HPDE6-E6E7 (cell line): ENCODE measurements at regions not wholly inside any gene's neighbourhood (a gene's known extent, or its start where the extent isn't known, plus 50 kb on each side); places are given as distances from the start of the nearest gene placed in this dataset.
A peak's percentile ranks its signal among the peaks of the same experiment; 100 is the strongest.

Source experiments
- DNase-seq: peaks from one replicate; pipeline ENCODE4 v3.0.0; 2011; ENCODE audit warnings: missing footprints; ENCODE audit errors: extremely low spot score

DNA sequence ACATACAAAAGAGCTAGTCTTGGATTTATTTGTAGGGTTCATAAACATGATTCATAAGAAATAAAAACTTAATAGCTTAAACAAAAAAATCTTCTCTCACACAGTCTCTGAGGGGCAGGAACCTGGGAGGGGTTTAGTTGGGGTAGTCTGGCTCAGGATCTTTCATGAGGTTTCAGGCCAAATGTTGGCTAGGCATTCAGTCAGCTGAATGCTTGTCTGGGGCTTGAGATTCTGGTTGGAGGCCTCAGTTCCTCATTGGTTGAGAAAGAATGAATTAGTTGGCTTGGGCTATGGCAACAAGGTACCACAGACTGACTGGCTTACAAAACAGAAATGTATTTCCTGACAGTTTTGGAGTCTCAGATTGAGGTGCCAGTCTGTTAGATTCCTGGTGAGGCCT lies 74.3 kb downstream of the ANKRD7 start:
- no peak for DNase-seq

DNA sequence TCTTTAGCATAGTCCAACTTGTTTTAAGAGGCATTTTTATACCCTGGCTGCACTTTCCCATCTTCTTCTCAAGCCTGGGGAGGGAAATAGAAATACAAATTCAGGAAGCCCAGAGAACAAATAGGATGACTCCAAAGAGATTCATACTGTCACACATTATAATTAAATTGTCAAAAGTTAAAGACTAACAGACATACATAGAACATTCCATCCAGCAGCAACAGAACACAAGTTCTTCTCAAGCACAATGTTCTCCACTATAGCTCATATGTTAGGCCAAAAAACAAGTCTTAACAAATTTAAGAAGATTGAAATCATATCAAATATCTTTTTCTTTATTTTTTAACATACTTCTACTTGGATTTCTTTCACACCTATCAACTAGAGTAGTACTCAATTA lies 75.7 kb downstream of the ANKRD7 start:
- no peak for DNase-seq

DNA sequence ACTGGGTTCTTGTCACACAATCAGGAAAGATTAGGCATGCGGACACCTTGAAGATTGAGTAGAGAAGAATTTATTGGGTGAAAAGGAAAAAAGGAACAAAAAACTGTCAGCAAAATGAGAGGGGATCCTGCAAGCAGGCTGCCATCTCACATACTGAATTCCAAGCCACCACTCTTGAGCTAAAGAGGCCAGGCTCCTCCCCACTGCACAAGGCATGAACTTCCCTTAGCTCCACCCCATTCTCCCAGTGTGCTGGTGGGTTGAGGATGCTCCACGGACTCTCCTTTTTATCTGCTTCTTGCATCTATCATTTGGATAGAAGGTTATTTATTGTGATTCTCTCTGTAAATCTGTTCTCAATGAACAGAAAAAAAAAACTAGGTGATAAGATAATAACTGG lies 79.6 kb downstream of the ANKRD7 start:
- DNase-seq, result no peak

DNA sequence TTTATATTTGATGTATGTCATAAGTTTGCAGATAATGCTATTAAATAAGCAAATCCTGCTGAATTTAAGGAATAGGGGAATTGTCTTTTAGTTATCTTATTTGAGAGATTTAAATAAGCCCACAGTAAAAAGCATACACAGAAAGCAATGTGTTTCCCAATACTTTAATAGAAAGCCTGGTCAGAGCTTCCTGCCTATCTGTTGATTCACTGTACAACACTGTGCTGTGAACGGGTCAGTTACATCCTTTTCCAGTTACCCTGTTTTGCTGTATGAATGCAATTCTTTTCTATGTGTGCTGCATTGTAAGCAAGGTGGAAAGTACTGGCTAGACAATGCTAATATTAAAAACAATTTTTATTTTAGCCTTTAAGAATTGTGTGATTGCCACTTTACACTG lies 81.2 kb downstream of the ANKRD7 start:
- DNase-seq, result no peak

DNA sequence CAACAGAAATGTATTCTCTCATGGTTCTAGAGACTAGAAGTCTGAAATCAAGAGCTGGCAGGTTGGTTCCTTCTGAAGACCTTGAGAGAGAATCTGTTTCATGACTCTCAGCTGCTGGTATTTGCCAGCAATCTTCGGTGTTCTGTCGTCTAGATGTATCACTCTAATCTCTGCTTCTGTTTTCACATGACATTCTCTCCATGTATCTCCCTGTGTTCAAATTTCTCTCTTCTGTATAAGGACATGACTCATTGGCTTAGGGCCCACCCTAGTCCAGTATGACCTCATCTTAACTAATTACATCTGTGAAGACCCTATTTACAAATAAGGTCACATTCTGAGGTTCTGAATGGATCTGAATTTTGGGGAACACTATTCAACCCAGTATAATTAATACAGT lies 82.3 kb downstream of the ANKRD7 start:
- DNase-seq, result no peak

DNA sequence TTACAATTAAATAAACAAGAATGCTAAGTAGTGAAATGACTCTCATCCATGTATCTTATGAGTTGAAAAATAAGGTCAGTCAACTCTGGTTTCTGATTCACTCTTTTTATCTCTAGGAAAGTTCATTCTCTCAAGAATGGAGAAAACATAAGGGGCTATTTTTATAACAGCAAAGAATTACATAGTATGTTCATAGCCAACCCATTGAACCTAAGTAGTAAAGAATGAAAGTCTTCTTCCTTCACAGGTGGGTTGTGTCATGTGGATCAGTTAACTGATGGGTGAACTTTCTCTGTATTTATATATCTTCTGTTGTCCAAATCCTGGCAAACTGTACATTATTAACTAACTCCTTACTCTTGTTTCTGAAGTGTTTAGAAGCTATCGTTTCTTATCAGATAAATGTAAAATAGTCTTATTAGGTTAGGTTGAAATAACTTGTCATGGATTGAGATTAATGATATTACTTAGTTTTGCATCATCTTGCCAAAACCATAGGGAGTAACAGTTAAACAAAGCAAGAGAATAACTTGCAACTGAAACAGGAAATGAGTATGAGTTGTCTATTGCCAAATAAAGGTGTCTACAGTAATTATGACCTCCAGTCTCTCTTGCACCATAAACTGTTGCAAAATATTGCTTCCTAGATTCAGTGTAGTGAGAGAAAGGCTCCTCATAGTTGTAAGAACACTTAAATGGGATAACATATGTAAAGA lies 86.8 kb downstream of the ANKRD7 start:
- DNase-seq, result peak; percentile 31

DNA sequence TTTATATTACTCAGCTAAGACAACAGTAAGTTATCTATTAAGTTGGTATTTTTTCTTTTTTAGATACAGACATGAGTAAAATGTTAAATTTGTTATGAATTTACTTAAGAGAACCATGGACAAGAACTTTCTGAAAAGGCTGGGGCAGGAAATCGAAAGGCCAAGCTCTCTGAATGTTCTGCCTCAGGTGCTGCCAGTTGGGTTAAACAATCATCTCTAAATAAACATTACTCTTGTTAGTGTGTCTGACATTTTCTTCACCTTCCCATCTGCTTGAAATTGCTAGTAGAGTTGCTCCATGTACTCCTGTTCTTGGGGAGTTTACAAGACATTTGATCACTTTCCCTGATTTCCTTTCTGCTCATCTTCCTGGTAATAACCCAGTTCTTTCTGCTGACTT lies 87.5 kb downstream of the ANKRD7 start:
- DNase-seq, result no peak

DNA sequence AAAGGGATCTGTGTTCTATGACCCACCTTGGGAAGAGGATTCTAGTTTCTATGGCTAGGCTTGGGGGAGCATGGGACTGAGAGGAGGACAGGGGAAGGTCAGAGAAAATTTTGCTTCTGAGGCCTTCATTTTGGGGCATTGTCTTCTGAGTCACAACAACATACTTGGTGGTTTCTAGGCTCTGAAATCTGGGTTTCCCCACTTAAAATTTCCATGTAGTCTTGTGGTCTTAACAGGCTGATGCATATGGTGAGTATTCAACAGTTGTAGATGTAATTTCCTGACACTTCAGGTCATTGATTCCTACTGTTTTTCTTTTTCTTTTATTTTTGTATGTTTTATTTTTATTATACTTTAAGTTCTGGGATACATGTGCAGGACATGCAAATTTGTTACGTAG lies 88.5 kb downstream of the ANKRD7 start:
- DNase-seq, result no peak

DNA sequence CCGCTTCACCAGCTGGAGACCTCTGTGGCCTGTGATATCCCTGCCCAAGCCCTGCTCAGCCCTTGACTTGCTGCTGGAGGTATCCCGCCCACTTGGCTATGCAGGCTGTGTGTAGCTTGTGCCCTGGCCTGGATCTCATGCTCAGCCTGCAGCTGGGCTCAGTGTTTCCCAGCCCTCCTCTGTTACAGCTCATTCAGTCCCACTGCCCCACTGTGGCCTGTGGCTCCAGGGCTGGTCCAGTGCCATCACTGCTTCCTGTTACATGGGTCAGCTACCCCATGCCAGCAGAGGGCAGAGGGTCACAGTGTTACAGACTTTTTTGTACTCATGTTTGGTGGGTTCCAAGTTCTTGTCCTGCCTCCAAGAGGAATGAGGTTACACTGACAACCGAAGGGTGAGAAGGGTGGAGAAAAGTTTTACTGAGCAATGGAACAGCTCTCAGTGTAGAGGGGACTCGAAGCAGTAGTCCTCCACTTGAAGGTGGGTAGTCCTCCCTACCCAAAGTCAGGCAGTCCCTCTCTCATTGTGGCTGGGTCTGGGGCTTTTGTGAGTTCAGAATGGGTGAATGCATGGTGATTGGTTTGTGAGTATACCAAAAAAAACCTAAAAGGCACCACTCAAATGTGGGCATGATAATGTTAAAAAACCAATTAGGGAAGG lies 100.4 kb downstream of the ANKRD7 start:
- no peak for DNase-seq

DNA sequence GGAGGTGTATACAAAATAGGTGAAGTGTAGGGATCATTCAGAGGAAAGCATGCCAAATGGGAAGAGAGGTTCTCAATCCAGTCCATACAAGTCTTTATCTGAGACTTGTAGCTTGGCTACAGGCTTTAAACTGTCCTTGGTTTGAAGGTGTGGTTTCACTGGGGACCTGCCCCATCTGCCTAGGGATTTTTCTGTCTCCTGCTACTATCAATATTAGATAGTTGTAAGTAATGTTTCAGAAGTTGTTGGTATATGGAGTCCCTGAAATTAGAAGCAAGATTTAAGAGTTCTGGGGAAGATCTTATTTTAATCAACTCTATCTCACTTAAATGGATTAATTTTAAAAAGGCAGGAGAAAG lies 100.9 kb downstream of the ANKRD7 start:
- no peak for DNase-seq

DNA sequence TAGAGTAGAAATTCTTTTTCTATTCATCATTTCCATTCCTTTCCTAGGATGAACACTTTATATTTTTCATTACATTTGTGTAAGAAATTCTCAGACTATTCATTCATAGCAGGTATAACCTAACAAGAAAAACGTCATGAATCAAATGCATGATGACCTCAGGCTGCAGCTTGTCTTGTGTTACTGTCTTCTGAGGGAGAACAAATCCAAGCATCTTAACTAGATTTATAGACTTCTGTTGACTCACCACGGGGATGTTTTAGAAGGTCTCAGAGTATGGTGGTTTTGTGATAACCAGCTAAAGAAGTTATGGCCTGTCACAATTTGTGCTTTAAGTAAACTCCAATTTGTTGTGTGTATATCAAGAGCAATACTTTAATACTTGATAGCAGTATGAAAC lies 102.7 kb downstream of the ANKRD7 start:
- DNase-seq, result no peak

DNA sequence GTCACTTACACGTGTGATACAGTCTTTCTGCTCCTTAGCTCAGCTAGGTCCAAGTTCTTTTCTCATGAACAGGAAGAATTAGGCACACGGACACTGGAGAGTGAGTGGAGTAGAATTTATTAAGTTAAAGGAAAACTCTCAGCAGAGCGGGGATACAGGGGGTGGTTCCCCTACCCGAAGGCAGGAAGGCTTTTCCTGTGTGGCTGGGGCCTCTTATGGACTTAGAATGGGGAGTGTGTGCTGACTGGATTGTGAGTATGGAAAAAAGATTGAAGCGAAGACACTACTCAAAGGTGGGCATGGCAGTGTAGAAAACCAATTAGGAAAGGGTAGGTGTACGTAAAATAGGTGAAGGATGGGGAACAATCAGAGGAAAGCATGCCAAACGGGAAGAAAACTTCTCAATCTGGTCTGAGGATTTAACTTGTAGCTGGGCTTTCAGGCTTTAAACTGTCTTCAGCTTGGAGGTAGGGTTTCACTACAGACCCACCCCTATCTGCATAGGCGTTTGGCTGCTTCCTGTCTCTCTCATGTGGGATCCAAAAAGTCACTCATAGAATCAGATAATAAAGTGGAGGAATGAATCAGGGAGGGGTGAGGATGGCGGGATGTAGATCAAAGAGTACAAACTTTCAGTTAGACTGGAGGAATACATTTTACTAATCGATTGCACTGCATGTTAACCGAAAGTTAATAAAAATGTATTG lies 104.2 kb downstream of the ANKRD7 start:
- no peak for DNase-seq

DNA sequence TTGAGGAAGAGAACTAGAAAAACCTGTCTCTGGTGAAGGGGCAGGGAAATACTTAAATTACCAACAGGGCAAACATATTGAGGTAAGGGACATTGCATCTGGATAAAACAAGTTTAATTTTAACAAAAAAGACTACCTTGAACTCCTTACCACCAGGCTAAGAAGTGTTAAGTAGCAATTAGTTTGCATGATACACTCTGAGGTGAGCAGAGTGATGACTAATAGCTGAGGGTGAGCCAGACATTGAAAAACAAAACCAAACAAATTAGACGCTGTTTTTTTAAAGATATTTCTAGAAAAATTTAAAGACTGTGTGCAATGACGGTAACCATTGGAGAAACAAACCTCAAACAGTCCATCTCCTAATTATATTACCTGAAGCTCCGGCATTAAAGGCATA lies 105.9 kb downstream of the ANKRD7 start:
- peak; percentile 36 for DNase-seq

DNA sequence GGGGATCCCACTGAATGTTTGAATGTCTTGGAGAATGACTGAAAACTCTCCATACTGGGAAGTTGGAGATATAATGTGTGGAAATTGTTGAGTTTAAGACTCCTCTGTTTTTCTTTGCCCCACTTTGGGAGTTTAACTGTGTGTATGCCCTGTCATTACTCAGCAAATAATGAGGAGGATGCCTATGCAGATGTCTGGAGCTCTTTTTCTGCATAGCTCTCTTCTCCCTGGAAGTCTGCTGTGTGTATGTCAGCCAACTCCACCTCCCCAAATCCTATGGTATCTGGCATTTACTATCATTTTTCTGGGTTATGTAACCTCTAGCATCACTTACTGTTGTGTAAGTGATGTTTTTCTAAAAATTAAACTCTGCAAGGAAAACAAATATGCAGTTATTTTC lies 122.2 kb downstream of the ANKRD7 start:
- DNase-seq, result no peak

DNA sequence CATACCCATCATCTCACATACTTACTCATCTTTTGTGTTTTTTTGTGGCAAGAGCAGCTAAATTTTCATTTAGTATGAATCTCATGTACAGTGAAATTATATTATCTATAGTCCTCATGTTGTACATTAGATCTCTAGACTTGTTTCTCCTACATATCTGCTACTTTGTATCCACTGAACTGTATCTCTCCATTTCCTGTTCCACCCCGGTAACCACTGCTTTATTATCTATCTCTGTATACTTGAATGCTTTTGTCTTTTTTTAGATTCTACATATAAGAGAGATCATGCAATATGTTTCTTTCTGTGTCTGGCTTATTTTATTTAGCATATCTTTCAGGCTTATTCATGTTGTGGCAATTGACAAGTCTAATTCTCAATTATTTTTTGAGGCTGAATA lies 125.1 kb downstream of the ANKRD7 start:
- DNase-seq, result no peak

DNA sequence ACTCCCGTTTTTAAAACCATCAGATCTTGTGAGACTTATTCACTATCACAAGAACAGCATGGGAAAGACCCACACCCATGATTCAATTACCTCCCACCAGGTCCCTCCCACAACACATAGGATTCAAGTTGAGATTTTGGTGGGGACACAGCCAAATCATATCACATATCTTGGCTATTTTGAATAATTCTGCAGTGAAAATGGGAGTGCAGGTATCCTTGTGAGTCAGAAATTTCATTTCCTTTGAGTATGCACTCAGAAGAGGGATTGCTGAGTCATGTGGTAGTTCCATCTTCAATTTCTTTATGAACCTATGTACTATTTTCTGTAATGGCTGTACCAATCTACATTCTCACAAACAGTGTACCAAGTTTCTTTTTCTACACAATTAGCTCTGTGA lies 125.8 kb downstream of the ANKRD7 start:
- DNase-seq, result no peak

DNA sequence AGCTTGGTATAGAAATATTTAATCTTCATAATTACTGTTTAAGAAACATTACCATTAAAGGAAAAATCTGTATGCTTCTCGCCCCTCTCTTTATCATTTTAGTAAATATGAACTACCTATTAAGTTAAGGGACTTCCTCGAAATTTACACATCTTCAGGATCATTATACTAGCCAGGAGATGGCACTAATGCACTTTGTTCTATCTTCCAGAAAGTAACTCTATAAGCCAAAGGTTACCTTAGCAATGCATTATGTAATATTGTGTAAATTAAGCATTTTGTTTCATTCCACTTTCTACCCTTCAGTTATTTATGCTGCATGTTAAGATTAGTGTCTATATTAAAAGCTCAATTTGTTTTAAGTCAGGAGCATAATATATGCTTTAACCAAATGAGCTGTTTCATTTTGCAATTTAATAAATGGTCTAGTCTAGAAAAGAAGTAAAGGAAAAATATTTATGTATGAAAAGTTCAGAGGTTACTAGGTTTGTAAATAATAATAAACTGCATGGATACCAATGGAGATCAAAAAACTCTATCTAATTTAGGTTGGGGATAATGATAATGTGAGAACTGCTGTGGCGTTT lies 128.5 kb downstream of the ANKRD7 start:
- peak; percentile 4 for DNase-seq

DNA sequence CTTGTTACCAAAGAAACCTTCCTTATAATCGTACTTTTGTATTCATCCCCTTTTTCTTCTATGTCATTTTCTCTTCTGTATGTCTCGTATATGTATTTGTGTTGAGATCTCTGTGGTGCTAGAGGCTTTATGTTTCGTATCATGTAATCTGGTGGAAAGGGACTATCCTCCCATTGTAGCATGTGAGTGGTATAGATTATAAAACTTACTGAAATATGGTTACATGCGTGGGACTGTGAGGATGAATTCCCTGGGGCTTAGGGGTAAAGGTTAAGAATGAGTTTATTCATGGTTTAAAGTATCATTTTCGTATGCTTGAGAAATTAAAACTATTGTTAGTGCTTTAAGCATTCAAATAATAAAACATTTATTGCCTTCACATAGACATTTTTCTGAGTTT lies 141.9 kb downstream of the ANKRD7 start:
- no peak for DNase-seq

DNA sequence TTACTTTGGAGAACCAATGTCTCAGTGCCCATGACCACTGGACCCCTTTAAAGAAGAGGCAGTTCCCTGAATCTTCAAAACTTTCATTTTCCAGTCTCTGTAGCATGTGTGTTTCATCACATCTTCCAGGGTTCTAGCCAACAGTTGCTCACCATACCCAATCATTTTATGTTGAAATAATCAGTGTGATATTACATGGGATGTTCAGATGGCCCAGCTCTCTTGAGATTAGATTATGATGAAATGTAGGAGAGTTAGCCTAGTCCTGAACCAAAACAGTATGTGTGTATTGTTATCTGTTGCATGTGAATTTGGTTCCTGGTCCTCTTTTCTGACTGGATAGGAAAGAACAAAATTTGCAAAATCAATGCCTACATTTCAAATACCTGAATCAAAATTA lies 144.5 kb downstream of the ANKRD7 start:
- no peak for DNase-seq

DNA sequence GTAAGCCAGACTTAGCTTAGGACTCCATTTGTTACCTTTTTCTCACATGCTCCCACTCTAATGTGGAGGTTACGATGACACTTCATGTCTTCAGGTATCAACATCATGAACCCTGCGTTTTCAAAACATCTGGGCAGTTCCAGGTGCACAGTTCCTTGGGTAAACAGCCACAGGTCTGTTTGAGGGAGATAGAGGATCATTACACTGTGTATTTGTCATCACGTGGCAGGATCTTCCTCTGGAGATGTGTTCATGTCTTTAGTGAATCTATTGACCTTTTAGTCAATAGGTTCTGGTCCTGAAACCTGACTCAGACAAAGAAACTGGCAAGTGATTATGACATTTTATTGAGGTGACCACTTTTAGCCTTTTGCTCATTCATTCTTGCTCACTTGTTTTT lies 145.5 kb downstream of the ANKRD7 start:
- DNase-seq, result no peak

DNA sequence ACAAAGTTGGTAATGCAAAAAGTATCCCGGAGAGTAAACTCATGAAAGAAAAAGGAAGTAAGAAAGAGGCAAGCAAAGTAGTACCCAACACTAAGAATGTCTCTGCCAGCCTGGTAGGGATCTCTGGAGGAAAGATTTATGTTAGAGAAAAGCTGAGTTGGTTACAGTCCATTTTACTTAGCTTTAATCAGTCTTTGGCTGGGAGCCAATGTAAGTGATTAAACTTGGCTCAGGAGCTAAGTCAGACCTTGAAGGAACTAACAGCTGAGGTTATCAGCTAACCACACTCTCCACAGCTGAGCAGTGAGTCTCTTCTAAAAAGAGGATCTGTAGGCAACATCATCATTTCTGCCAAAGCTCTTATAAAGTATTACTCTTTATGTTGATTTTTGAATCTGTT lies 148.0 kb downstream of the ANKRD7 start:
- no peak for DNase-seq

DNA sequence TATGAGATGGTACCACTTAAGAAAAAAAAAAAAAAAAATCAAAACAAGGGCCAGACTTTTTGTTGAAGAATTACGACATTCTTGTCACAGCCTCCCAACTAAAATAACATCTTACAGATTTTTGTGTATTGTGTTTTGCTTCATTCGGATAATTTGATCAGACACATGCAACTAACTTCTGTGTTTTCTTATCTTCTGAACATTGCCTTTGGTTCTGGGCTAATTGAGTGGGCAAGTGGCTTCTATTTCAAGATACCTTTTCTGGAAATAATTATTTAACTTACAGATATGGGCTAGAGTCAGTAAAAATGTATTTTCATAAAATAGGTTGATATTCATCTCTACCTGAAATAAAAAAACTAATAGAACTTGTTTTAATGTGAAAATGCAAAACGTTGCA lies 165.1 kb downstream of the ANKRD7 start:
- DNase-seq, result no peak

DNA sequence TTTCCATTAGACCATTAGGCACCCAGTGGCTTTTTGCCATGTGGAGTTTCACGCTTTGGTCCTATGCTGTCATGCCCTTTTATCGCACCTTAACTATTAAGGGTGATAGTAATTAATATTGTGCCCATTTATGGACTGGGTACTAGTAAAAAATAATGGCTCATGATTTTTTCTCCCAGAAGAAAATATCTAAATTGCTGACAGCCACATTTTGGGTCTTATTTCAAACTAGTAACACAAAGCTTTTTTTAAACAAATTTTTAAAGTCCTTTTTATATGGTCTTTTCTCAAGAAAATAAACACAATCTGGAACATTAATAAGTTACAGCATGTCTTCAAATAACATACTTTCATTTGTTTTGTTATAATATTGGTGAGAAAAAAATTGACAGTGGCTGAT lies 179.7 kb downstream of the ANKRD7 start:
- DNase-seq, result no peak
